ENCODE measurements at regions not wholly inside any gene's neighbourhood (a gene's known extent, or its start where the extent isn't known, plus 50 kb on each side); places are given as distances from the start of the nearest gene placed in this dataset.

DNA sequence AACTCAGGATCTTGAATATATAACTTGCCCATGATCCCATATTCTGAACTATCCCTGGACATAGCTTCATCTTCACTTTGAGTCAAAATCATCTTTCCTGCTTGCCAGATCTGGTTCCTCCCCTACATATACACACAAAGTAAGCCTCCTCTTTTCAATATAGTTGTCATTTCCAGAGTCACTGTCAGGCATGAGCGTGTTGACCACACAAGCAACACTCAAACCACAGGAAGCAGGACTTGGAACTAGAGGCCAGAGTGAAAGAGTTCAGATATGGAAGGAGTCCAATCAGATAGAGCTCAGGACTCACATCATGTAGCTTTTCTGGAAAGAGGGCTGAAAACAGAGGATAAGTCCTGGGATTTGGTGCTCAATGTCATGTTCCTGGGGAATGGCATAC lies 1140.6 kb downstream of the BCL11B start:
- Histone ChIP-seq H3K36me3 (ENCODE audit: control insufficient read depth in 2 of 3, insufficient read depth in 3 of 3, low read length in 3 of 3) (no peaks in the 10 kb centered on the region), H3K9me3 (ENCODE audit: control insufficient read depth in 2 of 3, insufficient read depth in 1 of 3, low read length in 3 of 3) (no peaks in the 10 kb centered on the region), H3K4me3 (ENCODE audit: low read length in 3 of 3) (no peak overlapping the region), H3K4me1 (ENCODE audit: control insufficient read depth in 2 of 3, insufficient read depth in 2 of 3, low read depth in 1 of 3, low read length in 3 of 3) (no peaks in the 10 kb centered on the region), H3K9ac (ENCODE audit: low read length in 3 of 3) (no peak overlapping the region), H3K27ac (ENCODE audit: low read depth in 2 of 2, low read length in 2 of 2) (no peak overlapping the region), H3K27me3 (ENCODE audit: control insufficient read depth, insufficient read depth, low read length) (peaks cover under 1% of the 10 kb centered on the region)
- intact Hi-C loops (cut with DNase I) = no loop called here
- TF ChIP-seq, protein P1, sequence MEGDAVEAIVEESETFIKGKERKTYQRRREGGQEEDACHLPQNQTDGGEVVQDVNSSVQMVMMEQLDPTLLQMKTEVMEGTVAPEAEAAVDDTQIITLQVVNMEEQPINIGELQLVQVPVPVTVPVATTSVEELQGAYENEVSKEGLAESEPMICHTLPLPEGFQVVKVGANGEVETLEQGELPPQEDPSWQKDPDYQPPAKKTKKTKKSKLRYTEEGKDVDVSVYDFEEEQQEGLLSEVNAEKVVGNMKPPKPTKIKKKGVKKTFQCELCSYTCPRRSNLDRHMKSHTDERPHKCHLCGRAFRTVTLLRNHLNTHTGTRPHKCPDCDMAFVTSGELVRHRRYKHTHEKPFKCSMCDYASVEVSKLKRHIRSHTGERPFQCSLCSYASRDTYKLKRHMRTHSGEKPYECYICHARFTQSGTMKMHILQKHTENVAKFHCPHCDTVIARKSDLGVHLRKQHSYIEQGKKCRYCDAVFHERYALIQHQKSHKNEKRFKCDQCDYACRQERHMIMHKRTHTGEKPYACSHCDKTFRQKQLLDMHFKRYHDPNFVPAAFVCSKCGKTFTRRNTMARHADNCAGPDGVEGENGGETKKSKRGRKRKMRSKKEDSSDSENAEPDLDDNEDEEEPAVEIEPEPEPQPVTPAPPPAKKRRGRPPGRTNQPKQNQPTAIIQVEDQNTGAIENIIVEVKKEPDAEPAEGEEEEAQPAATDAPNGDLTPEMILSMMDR (IDR thresholded peaks at IDR 0.05; ENCODE audit: borderline replicate concordance, extremely low read depth, insufficient read depth) = no peak
- FAIRE-seq (no peak), DNase-seq (no peak)

DNA sequence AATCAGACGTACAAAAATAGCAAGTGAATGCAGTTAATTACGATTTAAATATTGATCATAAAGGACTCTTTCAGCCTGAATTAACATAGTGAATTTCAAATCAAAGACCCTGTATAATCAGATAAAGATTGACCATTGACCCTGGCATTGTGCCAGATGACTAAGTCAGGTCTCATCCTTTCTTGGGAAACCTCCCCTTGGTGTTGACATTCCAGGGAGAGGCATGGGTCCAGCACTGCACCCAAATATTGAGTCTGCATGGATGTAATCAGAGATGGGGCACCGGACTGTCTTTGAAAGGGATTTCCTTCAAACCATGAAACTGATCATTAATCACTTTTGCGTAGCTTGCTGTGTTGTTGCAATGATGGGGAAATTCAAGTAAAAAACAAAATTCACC lies 1138.2 kb downstream of the BCL11B start:
- Histone ChIP-seq H3K27me3 (ENCODE audit: control insufficient read depth, insufficient read depth, low read length) (peaks cover 2% of the 10 kb centered on the region), H3K27ac (ENCODE audit: low read depth in 2 of 2, low read length in 2 of 2) (no peak overlapping the region), H3K9me3 (ENCODE audit: control insufficient read depth in 2 of 3, insufficient read depth in 1 of 3, low read length in 3 of 3) (no peaks in the 10 kb centered on the region), H3K4me3 (ENCODE audit: low read length in 3 of 3) (no peak overlapping the region), H3K4me1 (ENCODE audit: control insufficient read depth in 2 of 3, insufficient read depth in 2 of 3, low read depth in 1 of 3, low read length in 3 of 3) (no peaks in the 10 kb centered on the region), H3K9ac (ENCODE audit: low read length in 3 of 3) (no peak overlapping the region), H3K36me3 (ENCODE audit: control insufficient read depth in 2 of 3, insufficient read depth in 3 of 3, low read length in 3 of 3) (no peaks in the 10 kb centered on the region)
- no peak for FAIRE-seq
- intact Hi-C loops (cut with DNase I) = no loop called here
- TF ChIP-seq, protein P1 (IDR thresholded peaks at IDR 0.05; ENCODE audit: borderline replicate concordance, extremely low read depth, insufficient read depth) = no peak
- DNase-seq = no peak

DNA sequence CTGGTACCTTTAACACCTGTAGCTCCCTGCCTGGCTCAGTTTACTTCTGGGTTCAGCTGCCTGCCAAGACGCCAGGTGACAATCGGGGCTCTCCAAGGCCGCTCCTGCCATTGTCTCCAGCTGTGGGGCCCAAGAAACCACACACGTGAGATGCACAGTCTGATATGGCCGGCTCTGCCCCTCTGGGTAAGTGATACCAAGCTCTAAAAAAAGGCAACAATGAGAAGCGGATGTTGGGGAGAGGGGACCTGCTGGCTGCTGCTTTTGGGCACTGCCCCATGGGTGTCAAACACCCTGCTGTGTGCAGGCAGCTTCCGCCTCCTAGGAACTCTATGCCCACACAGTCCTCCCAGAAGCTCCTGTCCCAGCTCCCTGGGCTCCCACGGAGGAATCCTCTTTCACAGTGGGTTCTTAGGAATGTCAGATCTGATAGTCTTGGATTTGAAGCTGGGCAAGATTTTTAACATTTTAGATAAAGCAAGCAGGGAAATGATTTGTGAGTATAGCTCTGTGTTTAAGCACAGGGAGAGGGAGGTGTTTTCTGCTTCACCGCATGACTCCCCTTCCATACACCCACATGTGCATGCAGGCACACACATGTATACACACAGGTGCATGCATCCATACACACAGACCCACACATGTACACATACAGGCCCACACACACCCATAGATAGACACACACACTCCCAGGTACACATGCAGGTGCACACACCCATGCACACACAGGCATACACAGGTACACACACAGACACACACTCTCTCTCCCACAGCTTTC lies 1135.8 kb downstream of the BCL11B start:
- Histone ChIP-seq H3K9ac (ENCODE audit: low read length in 3 of 3) (no peak overlapping the region), H3K36me3 (ENCODE audit: control insufficient read depth in 2 of 3, insufficient read depth in 3 of 3, low read length in 3 of 3) (no peaks in the 10 kb centered on the region), H3K27me3 (ENCODE audit: control insufficient read depth, insufficient read depth, low read length) (peaks cover 2% of the 10 kb centered on the region), H3K9me3 (ENCODE audit: control insufficient read depth in 2 of 3, insufficient read depth in 1 of 3, low read length in 3 of 3) (no peaks in the 10 kb centered on the region), H3K4me1 (ENCODE audit: control insufficient read depth in 2 of 3, insufficient read depth in 2 of 3, low read depth in 1 of 3, low read length in 3 of 3) (no peaks in the 10 kb centered on the region), H3K27ac (ENCODE audit: low read depth in 2 of 2, low read length in 2 of 2) (no peak overlapping the region), H3K4me3 (ENCODE audit: low read length in 3 of 3) (no peak overlapping the region)
- intact Hi-C loops (cut with DNase I) = no loop called here
- no peak for DNase-seq
- TF ChIP-seq, protein P1 (IDR thresholded peaks at IDR 0.05; ENCODE audit: borderline replicate concordance, extremely low read depth, insufficient read depth) = no peak
- no peak for FAIRE-seq

All from kidney (tissue), 13 donors.